Esophagus (tissue), 2 donors: ENCODE measurements at regions not wholly inside any gene's neighbourhood (a gene's known extent, or its start where the extent isn't known, plus 50 kb on each side); places are given as distances from the start of the nearest gene placed in this dataset.

Experiments used
- H3K27ac ChIP-seq, 2 donors: one replicate each; pipeline ENCODE4 v1.5.1; 2013; ENCODE audit warnings: low read depth in 2 of 2, mild to moderate bottlenecking in 2 of 2, inconsistent platforms in 1 of 2, low read length in 1 of 2, moderate library complexity in 1 of 2
- H3K27me3 ChIP-seq, 2 donors: one replicate each; pipeline ENCODE4 v1.6.1; 2013; ENCODE audit warnings: low read length in 2 of 2, control low read depth in 1 of 2, mild to moderate bottlenecking in 1 of 2; ENCODE audit not compliant: insufficient read depth in 2 of 2, control insufficient read depth in 1 of 2
- H3K36me3 ChIP-seq, 2 donors: one replicate each; pipeline ENCODE4 v1.6.1; 2013; ENCODE audit warnings: low read length in 1 of 2; ENCODE audit not compliant: control insufficient read depth in 2 of 2, insufficient read depth in 2 of 2
- H3K4me1 ChIP-seq, 2 donors: one replicate each; pipeline ENCODE4 v1.6.1; 2013; ENCODE audit warnings: low read length in 1 of 2; ENCODE audit not compliant: control insufficient read depth in 2 of 2, insufficient read depth in 2 of 2
- H3K4me3 ChIP-seq, 2 donors: one replicate each; pipeline ENCODE4 v1.5.1; 2013; ENCODE audit warnings: low read length in 2 of 2, mild to moderate bottlenecking in 2 of 2, low read depth in 1 of 2, moderate library complexity in 1 of 2
- H3K9me3 ChIP-seq, 2 donors: one replicate each; pipeline ENCODE4 v1.6.1; 2013; ENCODE audit warnings: mild to moderate bottlenecking in 2 of 2, low read depth in 1 of 2, low read length in 1 of 2, moderate library complexity in 1 of 2; ENCODE audit not compliant: control insufficient read depth in 2 of 2, insufficient read depth in 1 of 2
- WGBS, 2 donors: extraction: QIAGEN DNeasy Blood & Tissue Kit; methylation state at CpG; one replicate each; pipeline ENCODE4 v1.1.7; 2013; 5-methylcytosine and 5-hydroxymethylcytosine counted together
- donor health status: healthy with polysubstance abuse.
- donor health status: Bipolar disorder and iron deficiency.

- 86 to 89% methylated on average over 13 of the region's 13 CpGs for WGBS, 2 donors
- H3K27me3 ChIP-seq: no peaks in the 10 kb centered on the region
- no peaks in the 10 kb centered on the region for H3K36me3 ChIP-seq
- H3K4me1 ChIP-seq: no peaks in the 10 kb centered on the region
- H3K4me3 ChIP-seq: no peak overlapping the region
- H3K9me3 ChIP-seq: no peaks in the 10 kb centered on the region
- no peak overlapping the region for H3K27ac ChIP-seq
Observed at GRCh38 chr16:85265161-85265784, 153.0 kb upstream of the CIBAR2 start.

GRCh38 chr16:85265810-85266209 is 153.5 kb upstream of the CIBAR2 start:
- Histone ChIP-seq H3K4me1 (no peaks in the 10 kb centered on the region), H3K4me3 (no peak overlapping the region), H3K36me3 (no peaks in the 10 kb centered on the region), H3K27ac (no peak overlapping the region), H3K9me3 (no peaks in the 10 kb centered on the region), H3K27me3 (no peaks in the 10 kb centered on the region)
- 84% methylated on average over 11 of the region's 11 CpGs for WGBS, 2 donors

GRCh38 chr16:85266857-85267256 is 154.6 kb upstream of the CIBAR2 start:
- no peaks in the 10 kb centered on the region for H3K27me3 ChIP-seq
- H3K27ac ChIP-seq: no peak overlapping the region
- no peaks in the 10 kb centered on the region for H3K9me3 ChIP-seq
- H3K36me3 ChIP-seq: no peaks in the 10 kb centered on the region
- H3K4me3 ChIP-seq: no peak overlapping the region
- WGBS, 2 donors: 80 to 83% methylated on average over 18 of the region's 18 CpGs
- no peaks in the 10 kb centered on the region for H3K4me1 ChIP-seq

- H3K36me3 ChIP-seq: no peaks in the 10 kb centered on the region
- no peak overlapping the region for H3K27ac ChIP-seq
- H3K4me1 ChIP-seq: no peaks in the 10 kb centered on the region
- no peaks in the 10 kb centered on the region for H3K27me3 ChIP-seq
- H3K9me3 ChIP-seq: no peaks in the 10 kb centered on the region
- H3K4me3 ChIP-seq: no peak overlapping the region
- 94% methylated on average over 10 of the region's 10 CpGs for WGBS, 2 donors
Observed at GRCh38 chr16:85267414-85267945, 155.2 kb upstream of the CIBAR2 start.

- no peak overlapping the region for H3K4me3 ChIP-seq
- H3K4me1 ChIP-seq: no peaks in the 10 kb centered on the region
- WGBS, 2 donors: 84 to 86% methylated on average over 9 of the region's 9 CpGs
- H3K27ac ChIP-seq: no peak overlapping the region
- H3K36me3 ChIP-seq: no peaks in the 10 kb centered on the region
- no peaks in the 10 kb centered on the region for H3K27me3 ChIP-seq
- no peaks in the 10 kb centered on the region for H3K9me3 ChIP-seq
Observed at GRCh38 chr16:85269165-85269564, 156.9 kb upstream of the CIBAR2 start.

GRCh38 chr16:85270374-85270773 is 158.1 kb upstream of the CIBAR2 start:
- Histone ChIP-seq H3K4me1 (no peaks in the 10 kb centered on the region), H3K27ac (no peak overlapping the region), H3K27me3 (no peaks in the 10 kb centered on the region), H3K36me3 (no peaks in the 10 kb centered on the region), H3K4me3 (no peak overlapping the region), H3K9me3 (no peaks in the 10 kb centered on the region)
- WGBS, 2 donors: 84 to 88% methylated on average over 13 of the region's 13 CpGs

GRCh38 chr16:85271198-85271597 is 158.9 kb upstream of the CIBAR2 start:
- no peak overlapping the region for H3K4me3 ChIP-seq
- no peaks in the 10 kb centered on the region for H3K27me3 ChIP-seq
- WGBS, 2 donors: 91 to 94% methylated on average over 7 of the region's 7 CpGs
- H3K27ac ChIP-seq: no peak overlapping the region
- no peaks in the 10 kb centered on the region for H3K36me3 ChIP-seq
- H3K4me1 ChIP-seq: peaks cover 0 to 3% of the 10 kb centered on the region in 2 donors
- H3K9me3 ChIP-seq: no peaks in the 10 kb centered on the region

GRCh38 chr16:85273293-85273692 is 161.0 kb upstream of the CIBAR2 start:
- Histone ChIP-seq H3K4me1 (peaks cover 0 to 3% of the 10 kb centered on the region in 2 donors), H3K36me3 (no peaks in the 10 kb centered on the region), H3K4me3 (no peak overlapping the region), H3K9me3 (no peaks in the 10 kb centered on the region), H3K27me3 (no peaks in the 10 kb centered on the region), H3K27ac (no peak overlapping the region)
- WGBS, 2 donors: 89 to 95% methylated on average over 7 of the region's 7 CpGs

- peaks cover 0 to 3% of the 10 kb centered on the region in 2 donors for H3K4me1 ChIP-seq
- H3K27me3 ChIP-seq: no peaks in the 10 kb centered on the region
- H3K4me3 ChIP-seq: no peak overlapping the region
- WGBS, 2 donors: 84 to 87% methylated on average over 7 of the region's 7 CpGs
- H3K9me3 ChIP-seq: no peaks in the 10 kb centered on the region
- no peak overlapping the region for H3K27ac ChIP-seq
- H3K36me3 ChIP-seq: no peaks in the 10 kb centered on the region
Observed at GRCh38 chr16:85274501-85274900, 162.2 kb upstream of the CIBAR2 start.

- WGBS, 2 donors: 83 to 88% methylated on average over 8 of the region's 8 CpGs
- no peaks in the 10 kb centered on the region for H3K36me3 ChIP-seq
Observed at GRCh38 chr16:85274924-85275323, 162.7 kb upstream of the CIBAR2 start.

More at GRCh38 chr16:85274924-85275323, 162.7 kb upstream of the CIBAR2 start:
- no peaks in the 10 kb centered on the region for H3K9me3 ChIP-seq
- peaks cover 0 to 3% of the 10 kb centered on the region in 2 donors for H3K4me1 ChIP-seq
- no peak overlapping the region for H3K4me3 ChIP-seq
- no peaks in the 10 kb centered on the region for H3K27me3 ChIP-seq
- H3K27ac ChIP-seq: no peak overlapping the region
